NCI-H748 (cell line): ENCODE measurements at regions not wholly inside any gene's neighbourhood (a gene's known extent, or its start where the extent isn't known, plus 50 kb on each side); places are given as distances from the start of the nearest gene placed in this dataset.

Experiments
- DNase-seq: peaks from one replicate; lab custom pipeline; 2025; ENCODE audit not compliant: unreplicated experiment; lab: John Stamatoyannopoulos, UW

GRCh38 chr6:4620284-4621151 lies 155.7 kb upstream of the CDYL start:
- no peak for DNase-seq

GRCh38 chr6:4616311-4616710 lies 159.9 kb upstream of the CDYL start:
- DNase-seq, result no peak

GRCh38 chr6:4615891-4616290 lies 160.3 kb upstream of the CDYL start:
- DNase-seq, result no peak

GRCh38 chr6:4615231-4615630 lies 161.0 kb upstream of the CDYL start:
- DNase-seq, result no peak

DNA sequence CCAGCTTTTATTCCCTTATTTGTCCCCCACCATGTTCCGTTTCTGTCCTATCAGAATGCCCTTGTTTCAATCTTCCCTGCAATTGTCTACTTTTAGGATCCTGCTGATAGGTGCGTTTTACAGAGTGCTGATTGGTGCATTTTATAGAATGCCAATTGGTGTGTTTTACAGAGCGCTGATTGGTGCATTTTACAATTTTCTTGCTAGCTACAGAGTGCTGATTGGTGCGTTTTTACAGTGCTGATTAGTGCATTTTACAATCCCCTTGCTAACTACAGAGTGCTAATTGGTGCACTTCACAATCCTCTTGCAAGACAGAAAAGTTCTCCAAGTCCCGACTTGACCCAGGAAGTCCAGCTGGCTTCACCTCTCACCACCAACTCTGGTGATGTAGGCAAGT lies 161.6 kb upstream of the CDYL start:
- no peak for DNase-seq

DNA sequence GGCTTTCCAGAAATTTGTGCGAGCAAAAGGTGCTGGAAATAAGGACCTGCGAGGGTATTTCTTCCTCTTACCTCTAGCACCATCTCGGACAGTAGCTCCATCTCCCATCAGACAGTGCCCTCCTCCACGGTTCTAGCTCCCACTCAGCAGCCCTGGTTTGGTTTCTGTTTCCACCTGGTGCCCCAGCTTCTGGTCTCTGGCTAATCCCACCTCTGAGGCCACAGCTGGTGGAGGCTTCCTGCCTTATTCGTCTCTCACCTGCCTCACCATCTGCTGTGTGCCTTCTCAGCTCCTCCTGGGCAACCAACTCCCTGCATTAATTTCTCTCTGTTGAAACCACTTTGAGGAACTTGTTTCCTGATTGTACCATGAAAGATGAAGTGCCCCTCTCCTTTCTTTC lies 162.4 kb upstream of the CDYL start:
- DNase-seq, result no peak

DNA sequence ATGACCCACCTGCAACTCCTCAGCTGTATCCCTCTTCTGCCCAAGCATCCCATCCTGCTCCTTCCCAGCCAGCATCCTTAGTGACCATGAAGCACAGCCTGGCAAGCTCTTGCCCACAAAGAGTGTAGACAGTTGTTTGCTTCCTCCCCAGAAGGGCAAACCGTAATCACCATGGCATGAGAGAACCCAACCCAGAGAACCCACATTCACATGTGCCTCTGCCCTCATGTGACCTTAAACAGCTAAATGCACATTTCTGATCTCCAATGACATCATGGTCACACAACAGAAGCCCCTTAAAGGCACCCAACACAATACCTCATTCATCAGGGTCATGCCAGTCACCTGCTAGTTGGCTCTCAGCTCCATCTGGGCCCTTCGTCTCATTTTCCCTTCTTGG lies 162.8 kb upstream of the CDYL start:
- DNase-seq, result no peak

- DNase-seq, result no peak
Measured at GRCh38 chr6:4612636-4613171, 163.5 kb upstream of the CDYL start.

GRCh38 chr6:4611429-4612129 lies 164.6 kb upstream of the CDYL start:
- DNase-seq, result no peak

DNA sequence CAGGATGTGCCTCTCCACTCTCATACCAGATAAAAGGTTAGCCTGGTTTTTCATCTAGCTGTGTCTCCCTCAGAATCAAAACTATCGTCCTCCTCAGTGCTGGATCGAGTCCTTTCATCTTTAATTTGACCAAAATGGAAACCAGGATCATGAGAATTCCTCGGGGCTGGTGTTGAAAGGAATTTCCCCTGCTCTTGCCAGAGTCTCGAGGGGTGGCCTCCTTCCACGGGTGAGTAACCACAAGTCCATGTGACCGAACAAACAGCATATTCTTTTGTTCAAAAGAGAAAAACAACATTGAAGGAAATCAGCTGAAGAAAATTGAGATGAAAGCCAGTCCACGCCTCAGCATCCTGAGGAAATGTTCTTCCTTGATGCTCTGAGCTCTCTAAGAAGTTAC lies 165.9 kb upstream of the CDYL start:
- no peak for DNase-seq

GRCh38 chr6:4608361-4609115 lies 167.7 kb upstream of the CDYL start:
- no peak for DNase-seq

DNA sequence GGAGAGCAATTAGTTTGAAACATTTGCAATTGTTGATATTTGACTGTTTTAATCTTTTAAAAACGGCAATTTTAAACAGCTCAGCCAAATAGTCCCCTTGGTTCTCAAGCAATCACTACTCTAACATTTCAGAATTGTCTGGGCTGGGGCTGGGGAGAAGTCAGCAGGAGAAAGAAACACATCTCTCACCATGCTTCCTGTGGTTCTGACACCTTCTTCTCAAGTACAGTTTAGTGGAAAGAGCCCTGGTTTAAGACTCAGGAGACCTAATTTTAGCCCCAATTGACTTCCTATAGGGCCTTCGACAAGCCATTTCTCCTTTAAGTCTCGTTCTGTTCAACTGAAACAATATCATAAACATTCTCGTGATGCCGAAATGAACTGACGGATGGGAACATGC lies 168.4 kb upstream of the CDYL start:
- DNase-seq, result no peak

- peak; percentile 81 for DNase-seq
Measured at GRCh38 chr6:4606821-4607704, 169.1 kb upstream of the CDYL start.

DNA sequence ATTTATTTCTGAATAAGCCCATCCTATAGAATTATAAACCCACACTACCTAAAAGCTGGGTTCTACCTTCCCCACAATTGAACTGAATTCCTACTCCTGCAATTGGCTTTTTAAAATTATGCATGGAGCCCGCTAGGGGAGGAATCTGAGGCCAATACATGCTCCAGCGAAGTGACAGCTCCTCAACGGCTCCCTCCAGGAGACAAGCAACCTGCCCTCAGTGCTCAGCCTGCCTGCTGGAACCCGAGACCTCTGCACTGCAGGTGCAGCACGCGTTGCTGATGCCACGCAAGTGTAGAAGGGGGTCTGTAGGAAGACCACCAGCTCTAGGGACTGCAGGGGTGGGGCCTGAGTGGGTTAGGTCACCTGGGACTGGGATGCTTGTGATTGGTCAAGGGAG lies 170.2 kb upstream of the CDYL start:
- DNase-seq, result no peak

- no peak for DNase-seq
Measured at GRCh38 chr6:4603856-4604369, 172.3 kb upstream of the CDYL start.

DNA sequence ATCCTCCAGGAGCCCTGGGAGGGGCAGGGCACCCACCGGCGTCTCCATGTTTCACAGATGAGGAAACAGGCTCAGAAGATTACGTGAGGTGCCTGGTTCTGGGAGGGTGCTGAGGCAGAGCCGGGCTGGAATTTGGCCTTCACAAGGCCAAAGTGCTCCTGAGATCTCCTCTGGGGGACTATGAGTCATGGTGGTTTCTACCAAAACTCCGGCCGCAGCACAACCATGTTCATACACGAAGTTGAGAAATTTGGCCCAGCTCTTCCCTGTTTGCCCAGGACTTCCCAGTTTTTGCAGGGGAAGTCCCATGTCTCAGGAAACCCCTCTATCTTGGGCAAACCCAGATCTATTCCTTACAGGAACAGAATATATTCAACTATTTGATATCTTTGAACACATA lies 172.9 kb upstream of the CDYL start:
- DNase-seq, result no peak

GRCh38 chr6:4599924-4600323 lies 176.3 kb upstream of the CDYL start:
- DNase-seq, result no peak

DNA sequence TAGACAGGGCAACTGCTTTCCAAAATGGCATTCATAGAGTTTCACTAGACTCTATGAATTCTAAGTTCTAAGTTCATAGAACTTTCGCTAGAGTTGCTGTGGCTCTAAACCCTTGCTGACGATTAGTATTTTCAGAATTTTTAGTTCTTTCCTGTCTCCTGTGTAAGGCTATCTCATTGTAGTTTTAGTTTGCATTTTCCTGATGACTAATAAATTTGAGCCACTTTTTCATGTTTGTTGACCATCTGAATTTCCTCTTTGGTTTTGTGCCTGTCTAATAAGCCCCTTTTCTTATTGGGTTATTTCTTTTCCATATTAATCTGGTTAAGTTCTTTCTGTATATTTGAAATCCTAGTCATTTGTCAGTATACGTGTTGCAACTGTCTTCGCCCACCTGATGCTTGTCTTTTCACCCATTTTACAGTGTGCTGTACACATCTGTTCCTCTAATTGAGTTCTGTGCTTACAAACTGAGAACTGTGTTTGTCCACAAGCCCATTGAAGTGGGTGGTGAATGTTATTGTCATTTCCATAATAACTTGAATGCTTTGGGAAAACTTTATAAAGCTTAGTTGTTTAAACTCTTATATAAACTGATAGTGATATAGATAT lies 177.7 kb upstream of the CDYL start:
- no peak for DNase-seq

- DNase-seq, result no peak
Measured at GRCh38 chr6:4593951-4594350, 182.3 kb upstream of the CDYL start.

- DNase-seq, result no peak
Measured at GRCh38 chr6:4592026-4592425, 184.2 kb upstream of the CDYL start.
